SU-DHL-6 (cell line): ENCODE measurements at regions not wholly inside any gene's neighbourhood (a gene's known extent, or its start where the extent isn't known, plus 50 kb on each side); places are given as distances from the start of the nearest gene placed in this dataset.

ENCODE experiments used
- H2AFZ ChIP-seq: fragments of 200-600 bp; sonication (generic); 2 replicates; pipeline ENCODE4 v1.6.1; 2014; ENCODE audit warnings: low read depth, mild to moderate bottlenecking, moderate library complexity, mixed read lengths, antibody characterized with exemption, low read length; ENCODE audit not compliant: severe bottlenecking
- H3F3A ChIP-seq: fragments of 200-600 bp; shearing (Covaris generic); 2 replicates; pipeline ENCODE4 v1.6.0; 2016; ENCODE audit warnings: antibody characterized with exemption, mild to moderate bottlenecking; ENCODE audit not compliant: insufficient read depth
- H3K27ac ChIP-seq: fragments of 200-600 bp; sonication (generic); 2 replicates; pipeline ENCODE4 v1.5.1; 2016; ENCODE audit warnings: low read depth, mild to moderate bottlenecking, low read length, moderate library complexity, mixed read lengths
- H3K27me3 ChIP-seq: fragments of 200-600 bp; sonication (generic), shearing (Covaris generic); 2 replicates; pipeline ENCODE4 v1.6.0; 2014; ENCODE audit warnings: mild to moderate bottlenecking, low read length
- H3K36me3 ChIP-seq: fragments of 200-600 bp; sonication (generic); 2 replicates; pipeline ENCODE4 v1.6.1; 2014; ENCODE audit warnings: mild to moderate bottlenecking, low read length, mixed read lengths
- H3K4me2 ChIP-seq: fragments of 300-600, 200-600 bp; shearing (Covaris generic), sonication (generic); 2 replicates; pipeline ENCODE4 v1.6.0; 2014; ENCODE audit warnings: low read length, low read depth, mild to moderate bottlenecking; ENCODE audit not compliant: poor library complexity, severe bottlenecking
- H3K4me3 ChIP-seq: fragments of 200-600 bp; sonication (generic); 2 replicates; pipeline ENCODE4 v1.5.1; 2014; ENCODE audit warnings: antibody characterized with exemption, low read length, mild to moderate bottlenecking, mixed read lengths; ENCODE audit not compliant: insufficient read depth, poor library complexity, severe bottlenecking
- H3K79me2 ChIP-seq: fragments of 200-600 bp; sonication (generic); 2 replicates; pipeline ENCODE4 v1.6.1; 2014; ENCODE audit warnings: mild to moderate bottlenecking, low read length, moderate library complexity; ENCODE audit not compliant: insufficient read depth
- H3K9ac ChIP-seq: fragments of 200-600 bp; sonication (generic); 2 replicates; pipeline ENCODE4 v1.7.0; 2014; ENCODE audit warnings: mild to moderate bottlenecking, low read length
- H3K9me2 ChIP-seq: fragments of 200-600 bp; sonication (generic); replicated peaks from 2 replicates; pipeline ENCODE4 v1.6.1; 2014; ENCODE audit warnings: low read length; ENCODE audit not compliant: insufficient read depth
- H3K9me3 ChIP-seq: fragments of 200-600 bp; sonication (generic); 2 replicates; pipeline ENCODE4 v1.6.1; 2014; ENCODE audit warnings: low read length, mixed read lengths; ENCODE audit not compliant: insufficient read depth
- H4K20me1 ChIP-seq: fragments of 200-600 bp; sonication (generic); 2 replicates; pipeline ENCODE4 v1.6.1; 2014; ENCODE audit warnings: low read depth, mild to moderate bottlenecking, antibody characterized with exemption, low read length, moderate library complexity, mixed read lengths
- EZH2phosphoT487 ChIP-seq: fragments of 200-600 bp; sonication (generic), shearing (Covaris generic); conservative IDR thresholded peaks from 2 replicates; pipeline ENCODE4 v1.6.1; 2018; ENCODE audit warnings: mild to moderate bottlenecking, antibody characterized with exemption, low read length, moderate library complexity, mixed read lengths
- TF ChIP-seq, protein P1 (sequence below): fragments of 200-600 bp; sonication (generic); IDR thresholded peaks from one replicate; pipeline ENCODE4 v1.5.1; 2017; ENCODE audit warnings: antibody characterized with exemption, mild to moderate bottlenecking, low read length, moderate library complexity; ENCODE audit not compliant: insufficient read depth, poor library complexity, severe bottlenecking

DNA sequence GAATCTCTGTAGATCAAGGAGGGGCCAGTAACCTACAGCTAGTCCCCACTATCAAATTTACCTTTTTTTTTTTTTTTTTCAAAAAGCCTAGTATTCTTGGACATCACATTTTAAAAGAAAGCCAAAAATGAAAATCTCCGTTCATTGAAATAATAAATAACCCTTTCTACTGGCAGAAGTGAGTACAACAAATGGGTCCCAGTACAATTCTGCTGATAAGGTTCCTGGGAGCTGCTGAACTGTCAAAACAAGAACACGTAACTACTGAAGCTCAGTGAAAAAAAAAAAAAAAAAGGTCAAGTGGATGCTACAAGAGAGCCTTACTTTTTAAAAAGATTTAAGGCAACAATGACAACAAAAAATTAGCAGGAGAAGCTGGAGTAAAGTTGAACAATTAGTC, 464.9 kb downstream of the EPM2A start:
- no peaks in the 10 kb centered on the region for H3K79me2 ChIP-seq
- no peaks in the 10 kb centered on the region for H3K27me3 ChIP-seq
- H4K20me1 ChIP-seq: no peaks in the 10 kb centered on the region
- H3K4me3 ChIP-seq: no peak overlapping the region
- H3K27ac ChIP-seq: no peak overlapping the region
- no peak overlapping the region for H3K4me2 ChIP-seq
- H3K36me3 ChIP-seq: no peaks in the 10 kb centered on the region
- H3F3A ChIP-seq: no peaks in the 10 kb centered on the region
- TF ChIP-seq, protein P1, sequence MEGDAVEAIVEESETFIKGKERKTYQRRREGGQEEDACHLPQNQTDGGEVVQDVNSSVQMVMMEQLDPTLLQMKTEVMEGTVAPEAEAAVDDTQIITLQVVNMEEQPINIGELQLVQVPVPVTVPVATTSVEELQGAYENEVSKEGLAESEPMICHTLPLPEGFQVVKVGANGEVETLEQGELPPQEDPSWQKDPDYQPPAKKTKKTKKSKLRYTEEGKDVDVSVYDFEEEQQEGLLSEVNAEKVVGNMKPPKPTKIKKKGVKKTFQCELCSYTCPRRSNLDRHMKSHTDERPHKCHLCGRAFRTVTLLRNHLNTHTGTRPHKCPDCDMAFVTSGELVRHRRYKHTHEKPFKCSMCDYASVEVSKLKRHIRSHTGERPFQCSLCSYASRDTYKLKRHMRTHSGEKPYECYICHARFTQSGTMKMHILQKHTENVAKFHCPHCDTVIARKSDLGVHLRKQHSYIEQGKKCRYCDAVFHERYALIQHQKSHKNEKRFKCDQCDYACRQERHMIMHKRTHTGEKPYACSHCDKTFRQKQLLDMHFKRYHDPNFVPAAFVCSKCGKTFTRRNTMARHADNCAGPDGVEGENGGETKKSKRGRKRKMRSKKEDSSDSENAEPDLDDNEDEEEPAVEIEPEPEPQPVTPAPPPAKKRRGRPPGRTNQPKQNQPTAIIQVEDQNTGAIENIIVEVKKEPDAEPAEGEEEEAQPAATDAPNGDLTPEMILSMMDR: no peak
- no peak for TF ChIP-seq EZH2phosphoT487
- no peaks in the 10 kb centered on the region for H3K9me3 ChIP-seq
- no peaks in the 10 kb centered on the region for H3K9me2 ChIP-seq
- no peak overlapping the region for H2AFZ ChIP-seq
- no peak overlapping the region for H3K9ac ChIP-seq

DNA sequence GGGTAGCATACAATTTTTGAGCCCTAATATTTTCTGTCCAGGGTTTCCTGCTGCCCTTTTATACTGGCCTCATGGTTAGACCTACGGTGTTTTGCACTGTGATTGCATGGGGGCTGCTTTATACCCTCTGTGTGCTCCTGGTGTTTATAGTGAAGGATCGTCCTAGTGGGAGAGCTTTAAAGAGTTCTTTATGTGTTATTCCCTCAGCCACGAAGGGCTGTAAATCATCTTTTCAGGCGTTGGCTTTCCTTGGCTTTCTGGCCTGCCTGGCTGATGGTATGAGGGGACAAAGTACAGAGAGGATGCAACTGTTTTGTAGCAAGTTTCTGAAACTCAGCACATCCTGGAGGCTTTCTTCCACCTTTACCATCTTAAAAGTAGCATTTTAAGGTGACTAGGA, 464.3 kb downstream of the EPM2A start:
- H2AFZ ChIP-seq: no peak overlapping the region
- H3K27me3 ChIP-seq: no peaks in the 10 kb centered on the region
- no peaks in the 10 kb centered on the region for H3K79me2 ChIP-seq
- no peak overlapping the region for H3K4me2 ChIP-seq
- H3K9ac ChIP-seq: no peak overlapping the region
- H3K27ac ChIP-seq: no peak overlapping the region
- no peaks in the 10 kb centered on the region for H3K9me3 ChIP-seq
- no peaks in the 10 kb centered on the region for H3K9me2 ChIP-seq
- H4K20me1 ChIP-seq: no peaks in the 10 kb centered on the region
- H3K36me3 ChIP-seq: no peaks in the 10 kb centered on the region
- no peak overlapping the region for H3K4me3 ChIP-seq
- no peaks in the 10 kb centered on the region for H3F3A ChIP-seq
- TF ChIP-seq, protein P1: no peak
- no peak for TF ChIP-seq EZH2phosphoT487

DNA sequence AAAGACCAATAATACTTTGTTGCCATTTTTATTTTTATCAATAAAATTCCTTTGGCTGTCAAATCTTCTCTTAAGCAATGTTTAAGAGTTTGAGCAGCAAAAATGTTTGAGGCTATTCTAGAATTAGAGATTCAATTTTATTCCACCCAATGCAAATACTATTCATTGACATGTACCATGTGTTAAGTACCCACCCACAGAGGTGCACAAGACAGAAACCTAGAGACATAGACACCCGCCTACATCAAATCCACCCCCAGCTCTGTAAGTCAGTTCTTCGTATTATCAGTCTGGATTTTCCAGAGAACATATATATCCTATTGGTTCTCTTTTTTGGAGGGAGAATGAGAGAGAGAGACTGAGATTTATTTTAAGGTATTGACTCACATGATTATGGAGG, 463.7 kb downstream of the EPM2A start:
- H3K36me3 ChIP-seq: no peaks in the 10 kb centered on the region
- H3K4me3 ChIP-seq: no peak overlapping the region
- no peaks in the 10 kb centered on the region for H3K9me2 ChIP-seq
- no peaks in the 10 kb centered on the region for H3K79me2 ChIP-seq
- H4K20me1 ChIP-seq: no peaks in the 10 kb centered on the region
- H3K27ac ChIP-seq: no peak overlapping the region
- H3F3A ChIP-seq: no peaks in the 10 kb centered on the region
- H3K4me2 ChIP-seq: no peak overlapping the region
- H2AFZ ChIP-seq: no peak overlapping the region
- H3K27me3 ChIP-seq: no peaks in the 10 kb centered on the region
- no peaks in the 10 kb centered on the region for H3K9me3 ChIP-seq
- H3K9ac ChIP-seq: no peak overlapping the region
- no peak for TF ChIP-seq EZH2phosphoT487
- TF ChIP-seq, protein P1: no peak
